SK-N-SH (cell line): ENCODE measurements at regions not wholly inside any gene's neighbourhood (a gene's known extent, or its start where the extent isn't known, plus 50 kb on each side); places are given as distances from the start of the nearest gene placed in this dataset.

Experiments
- CTCF ChIA-PET: fragments of 300-600, 350-600 bp; formaldehyde crosslinking; extraction: SDS; loops from one replicate; lab custom pipeline; 2021; lab: Yijun Ruan, JAX
- POLR2A ChIA-PET: fragments of 350-600 bp; sonication (Branson Sonifier 250); formaldehyde crosslinking; extraction: SDS; loops from one replicate; lab custom pipeline; 2020; ENCODE audit warnings: antibody characterized with exemption, inconsistent platforms; lab: Yijun Ruan, JAX
- DNase-seq: peaks from one replicate; pipeline ENCODE4 v3.0.0; 2012
- H2AFZ ChIP-seq: fragments of 200-600 bp; sonication (generic); 2 replicates; pipeline ENCODE4 v1.8.1; 2016; ENCODE audit warnings: antibody characterized with exemption, mild to moderate bottlenecking, low read depth
- H3F3A ChIP-seq: fragments of 200-600 bp; sonication (generic); replicated peaks from 2 replicates; pipeline ENCODE3; 2016; ENCODE audit warnings: antibody characterized with exemption, mild to moderate bottlenecking; ENCODE audit not compliant: insufficient read depth
- H3K27ac ChIP-seq, 2 experiments: fragments of 200-500 bp in 1 of 2; fragments of 200-600 bp in 1 of 2; sonication (Bioruptor generic) in 1 of 2; sonication (generic), shearing (Covaris generic) in 1 of 2; 2 replicates each; pipeline versions ENCODE4 v1.5.1 to v1.6.1; 2014 to 2016; ENCODE audit warnings: low read depth in 2 of 2, inconsistent platforms in 1 of 2, low read length in 1 of 2, mild to moderate bottlenecking in 1 of 2, mixed read lengths in 1 of 2
- H3K27me3 ChIP-seq: fragments of 200-600 bp; sonication (generic), shearing (Covaris generic); 2 replicates; pipeline ENCODE4 v1.6.1; 2016; ENCODE audit warnings: mixed run types; ENCODE audit not compliant: insufficient read depth
- H3K36me3 ChIP-seq, 2 experiments: fragments of 200-500 bp in 1 of 2; fragments of 200-600 bp in 1 of 2; sonication (Bioruptor generic) in 1 of 2; sonication (generic) in 1 of 2; replicated peaks in 1 of 2; 2 replicates each; pipeline versions ENCODE3 to v1.5.1; 2014 to 2016; ENCODE audit warnings: low read length in 1 of 2, mild to moderate bottlenecking in 1 of 2; ENCODE audit not compliant: insufficient read depth in 2 of 2, control insufficient read depth in 1 of 2
- H3K4me1 ChIP-seq, 2 experiments: fragments of 200-500 bp in 1 of 2; fragments of 200-600 bp in 1 of 2; sonication (Bioruptor generic) in 1 of 2; sonication (generic), shearing (Covaris generic) in 1 of 2; 2 replicates each; pipeline versions ENCODE4 v1.5.1 to v1.6.1; 2014 to 2016; ENCODE audit warnings: low read depth in 1 of 2, low read length in 1 of 2, mixed run types in 1 of 2; ENCODE audit not compliant: insufficient read depth in 2 of 2, control insufficient read depth in 1 of 2
- H3K4me2 ChIP-seq: fragments of 200-600 bp; sonication (generic), shearing (Covaris generic); 2 replicates; pipeline ENCODE4 v1.6.1; 2017; ENCODE audit warnings: mixed run types
- H3K4me3 ChIP-seq, 2 experiments: fragments of 200-500 bp in 1 of 2; fragments of 200-600 bp in 1 of 2; sonication (Bioruptor generic) in 1 of 2; sonication (generic), shearing (Covaris generic) in 1 of 2; 2 replicates each; pipeline versions ENCODE4 v1.5.1 to v1.8.1; 2014 to 2016; ENCODE audit warnings: low read depth in 2 of 2, inconsistent platforms in 1 of 2, low read length in 1 of 2, mild to moderate bottlenecking in 1 of 2, mixed read lengths in 1 of 2, moderate library complexity in 1 of 2
- H3K79me2 ChIP-seq: fragments of 200-600 bp; sonication (generic); 2 replicates; pipeline ENCODE4 v1.8.1; 2017; ENCODE audit warnings: mild to moderate bottlenecking; ENCODE audit not compliant: insufficient read depth
- H3K9ac ChIP-seq: fragments of 200-600 bp; sonication (generic); 2 replicates; pipeline ENCODE4 v1.6.1; 2017; ENCODE audit warnings: mixed run types
- H3K9me2 ChIP-seq: fragments of 200-600 bp; sonication (generic); 2 replicates; pipeline ENCODE4 v1.6.1; 2017; ENCODE audit warnings: mixed run types
- H3K9me3 ChIP-seq: fragments of 200-600 bp; sonication (generic); 2 replicates; pipeline ENCODE4 v1.6.1; 2017; ENCODE audit warnings: mixed run types, mild to moderate bottlenecking, moderate library complexity
- H4K20me1 ChIP-seq: fragments of 200-600 bp; sonication (generic); 2 replicates; pipeline ENCODE4 v1.6.1; 2017; ENCODE audit warnings: mild to moderate bottlenecking, mixed run types; ENCODE audit not compliant: insufficient read depth
- CHD2 ChIP-seq: fragments of 150-350 bp; IDR thresholded peaks from 2 replicates; pipeline ENCODE4 v1.6.1; 2018; ENCODE audit warnings: low read length; ENCODE audit not compliant: partially characterized antibody
- ELF1 ChIP-seq: IDR thresholded peaks from 2 replicates; pipeline ENCODE4 v1.4.0; 2012
- EZH2phosphoT487 ChIP-seq: fragments of 200-600 bp; sonication (generic); IDR thresholded peaks from 2 replicates; pipeline ENCODE4 v1.6.1; 2017; ENCODE audit warnings: low read depth, mixed run types, mild to moderate bottlenecking, antibody characterized with exemption, moderate library complexity, borderline replicate concordance
- FOSL2 ChIP-seq: IDR thresholded peaks from 2 replicates; pipeline ENCODE4 v1.4.0; 2012; ENCODE audit warnings: low read depth, mild to moderate bottlenecking, moderate library complexity, borderline replicate concordance
- FOXM1 ChIP-seq: IDR thresholded peaks from 2 replicates; pipeline ENCODE4 v1.4.0; 2012; ENCODE audit warnings: low read depth, mild to moderate bottlenecking
- GABPA ChIP-seq: IDR thresholded peaks from 2 replicates; pipeline ENCODE4 v1.4.0; 2012; ENCODE audit warnings: low read depth, mild to moderate bottlenecking
- GATA2 ChIP-seq: sonication (generic); formaldehyde crosslinking; IDR thresholded peaks from 2 replicates; pipeline ENCODE4 v1.5.0; 2020; ENCODE audit warnings: mild to moderate bottlenecking, missing genetic modification reagents
- JUND ChIP-seq: IDR thresholded peaks from 2 replicates; pipeline ENCODE4 v1.4.0; 2012
- NRF1 ChIP-seq: IDR thresholded peaks from 2 replicates; pipeline ENCODE4 v1.6.1; 2012; ENCODE audit warnings: low read depth, mild to moderate bottlenecking, low read length
- PBX3 ChIP-seq: IDR thresholded peaks from 2 replicates; pipeline ENCODE4; 2012
- REST ChIP-seq: IDR thresholded peaks from 2 replicates; pipeline ENCODE4 v1.6.1; 2012; ENCODE audit warnings: mild to moderate bottlenecking, low read depth, low read length, moderate library complexity
- TCF12 ChIP-seq: IDR thresholded peaks from 2 replicates; pipeline ENCODE4 v1.4.0; 2012
- TEAD4 ChIP-seq: IDR thresholded peaks from 2 replicates; pipeline ENCODE4 v1.4.0; 2012; ENCODE audit warnings: mild to moderate bottlenecking, borderline replicate concordance; ENCODE audit not compliant: insufficient read depth
- USF1 ChIP-seq: IDR thresholded peaks from 2 replicates; pipeline ENCODE4 v1.4.0; 2012; ENCODE audit warnings: low read depth, borderline replicate concordance
- USF2 ChIP-seq: fragments of 150-350 bp; IDR thresholded peaks from 2 replicates; pipeline ENCODE4 v1.6.1; 2017; ENCODE audit warnings: antibody characterized with exemption, low read length, low read depth, borderline replicate concordance
- YY1 ChIP-seq: IDR thresholded peaks from 2 replicates; pipeline ENCODE4 v1.4.0; 2012; ENCODE audit warnings: low read depth, mild to moderate bottlenecking
- WGBS: methylation state at CpG from one replicate; pipeline ENCODE4 v1.1.6; 2017; ENCODE audit warnings: low lambda C conversion rate; 5-methylcytosine and 5-hydroxymethylcytosine counted together

GRCh38 chr6:134819236-134819635 lies 130.7 kb downstream of the ALDH8A1 start:
- Histone ChIP-seq H3K4me1 (peaks cover 0 to 5% of the 10 kb centered on the region in 2 experiments; a peak in 3 of 4 replicates), H3K36me3 (no peaks in the 10 kb centered on the region), H3K9me2 (no peaks in the 10 kb centered on the region), H3K79me2 (no peaks in the 10 kb centered on the region), H3K4me3 (no peak overlapping the region), H3K27me3 (no peaks in the 10 kb centered on the region), H3K27ac (no peak overlapping the region), H3K4me2 (no peak overlapping the region), H3F3A (peaks cover 8% of the 10 kb centered on the region)
- DNase-seq, result no peak
- WGBS, result 79% methylated on average over 2 of the region's 2 CpGs
- TF ChIP-seq CHD2 (no peak), PBX3 (no peak), EZH2phosphoT487 (no peak), NRF1 (no peak), JUND (no peak), ELF1 (no peak), USF1 (no peak), FOSL2 (no peak), YY1 (no peak), REST (no peak), GABPA (no peak), FOXM1 (no peak), TEAD4 (no peak), TCF12 (no peak), GATA2 (CRISPR knock-in tag) (no peak), USF2 (no peak)
- TF ChIP-seq, all 33 proteins: peak for 0
- H3K9ac ChIP-seq, result no peak overlapping the region
- ChIA-PET POLR2A (no interaction called here), CTCF (interaction anchor here (1.1 to 5.7 kb wide), 6 partner anchors 9 to 663 kb away, joined by 3 to 38 read pairs (median 4); no protein-coding TSS in a partner anchor)
- H4K20me1 ChIP-seq, result no peaks in the 10 kb centered on the region
- H3K9me3 ChIP-seq, result no peaks in the 10 kb centered on the region
- no peak overlapping the region for H2AFZ ChIP-seq
